ENCODE measurements at regions not wholly inside any gene's neighbourhood (a gene's known extent, or its start where the extent isn't known, plus 50 kb on each side); places are given as distances from the start of the nearest gene placed in this dataset.

DNA sequence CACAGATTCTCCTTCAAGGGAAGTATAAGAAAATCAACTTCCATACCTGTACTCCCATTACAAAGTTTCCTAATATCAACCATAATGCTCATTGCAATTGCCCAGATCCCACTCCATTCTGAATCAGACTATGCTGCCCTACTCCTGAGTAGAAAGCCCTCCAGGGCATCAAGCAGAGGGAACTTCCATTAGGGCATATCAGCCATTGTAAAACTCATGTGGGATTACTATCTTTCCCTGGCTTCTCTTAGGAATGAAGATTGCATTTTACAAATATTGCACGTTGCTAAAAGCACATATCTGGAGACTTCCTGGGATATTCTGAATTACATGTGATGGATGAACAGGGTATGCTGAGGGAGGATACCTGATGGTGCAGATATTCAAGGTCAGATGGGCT, 263.2 kb downstream of the FOXA2 start:
- no peak for DNase-seq (ENCODE audit: low read depth)

DNA sequence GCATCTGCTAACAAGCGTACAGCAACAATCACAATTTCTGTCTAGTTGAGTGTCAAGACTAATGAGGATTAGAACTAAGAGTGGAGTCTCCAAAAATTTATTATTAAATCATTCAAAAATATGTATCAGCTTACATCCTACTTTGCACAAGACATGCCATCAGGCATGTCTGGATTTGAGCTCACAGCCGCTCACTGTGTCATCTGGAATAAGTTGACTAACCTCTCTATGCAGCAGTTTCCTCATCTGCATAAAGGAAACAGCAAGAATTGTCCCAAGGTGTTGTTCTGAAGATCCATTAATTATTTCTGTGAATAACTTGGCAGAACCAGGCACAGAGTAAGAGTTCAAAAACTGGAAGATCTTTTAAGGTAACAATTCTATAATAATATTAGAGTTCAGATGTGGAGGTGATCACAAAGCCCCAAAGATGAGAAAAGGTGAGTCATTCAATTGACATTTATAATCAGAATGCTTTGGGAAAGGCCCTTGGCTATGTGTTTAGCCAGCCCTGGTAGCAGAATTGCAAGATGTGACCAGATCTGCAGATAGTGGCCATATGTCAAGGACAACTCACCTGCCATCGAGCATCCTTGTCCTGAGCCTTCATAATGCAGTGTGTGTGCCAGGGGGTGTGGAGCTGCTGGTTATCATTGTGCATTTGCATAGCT, 264.0 kb downstream of the FOXA2 start:
- DNase-seq (ENCODE audit: low read depth) = no peak

DNA sequence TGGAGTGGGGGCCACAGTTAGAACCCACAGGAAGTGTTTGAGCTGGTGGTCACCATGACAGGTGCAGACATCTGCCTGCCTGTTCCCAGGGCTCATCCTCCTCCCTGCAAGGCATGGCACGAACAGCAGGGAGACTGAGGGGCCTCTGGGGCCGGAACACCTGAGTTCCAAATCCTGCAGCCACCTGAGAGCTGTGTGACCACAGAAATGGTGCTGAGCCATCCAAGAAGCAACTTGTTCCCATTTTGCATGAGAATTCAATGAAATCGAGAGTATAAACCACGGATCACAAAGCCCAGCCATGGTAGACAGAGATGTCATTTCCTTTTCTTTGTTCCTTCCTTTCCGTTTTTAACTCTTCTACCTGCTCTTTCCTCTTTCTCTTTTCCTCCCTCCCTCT, 268.6 kb downstream of the FOXA2 start:
- DNase-seq (ENCODE audit: low read depth) = no peak

DNA sequence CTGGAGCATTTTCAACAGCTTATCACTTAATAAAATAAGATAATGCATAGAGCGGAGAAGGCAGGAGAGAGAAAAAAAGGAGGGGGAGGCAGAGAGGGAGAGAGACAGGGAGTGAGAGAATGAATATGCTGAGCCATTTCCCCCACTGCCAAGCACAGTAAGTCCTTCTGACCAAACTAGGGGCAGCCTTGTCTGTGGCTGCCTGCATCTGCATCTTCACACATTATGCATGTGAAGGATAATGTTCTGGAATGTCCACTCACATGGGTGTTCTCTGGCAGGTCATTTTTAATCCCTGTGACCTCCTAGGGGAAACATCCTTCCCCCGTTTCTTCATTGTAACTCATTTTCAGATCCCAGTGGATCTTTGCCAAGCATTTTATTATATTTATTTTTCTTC, 269.3 kb downstream of the FOXA2 start:
- DNase-seq (ENCODE audit: low read depth) = no peak

DNA sequence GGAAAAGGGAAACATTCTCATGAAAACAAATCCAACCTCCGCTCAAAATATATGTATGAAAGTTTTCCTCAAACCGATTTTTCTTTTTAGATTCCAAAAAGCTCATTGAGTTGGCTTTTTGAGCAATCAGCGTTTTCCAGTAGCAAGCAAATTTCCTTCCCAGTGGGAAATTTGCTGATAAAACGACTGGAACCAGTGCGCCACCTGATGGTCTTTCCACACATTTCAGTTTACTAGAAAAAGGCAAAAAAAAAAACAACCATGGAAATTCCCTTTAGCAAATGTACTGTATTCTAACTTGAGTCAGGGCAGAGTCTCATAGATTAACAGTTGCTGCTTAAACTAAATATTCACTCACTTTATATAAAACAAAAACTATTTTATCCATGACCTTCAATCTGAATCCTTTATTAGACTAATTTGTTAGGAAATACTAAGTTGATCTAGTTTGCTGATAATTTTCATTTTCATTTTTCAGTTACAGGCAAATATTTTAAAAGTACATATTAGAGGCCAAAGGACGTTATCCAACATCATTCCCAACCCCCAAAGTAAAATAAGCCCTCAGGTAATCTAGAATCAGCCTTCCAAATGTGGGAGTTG, 271.5 kb downstream of the FOXA2 start:
- peak; percentile 36 for DNase-seq (ENCODE audit: low read depth)

DNA sequence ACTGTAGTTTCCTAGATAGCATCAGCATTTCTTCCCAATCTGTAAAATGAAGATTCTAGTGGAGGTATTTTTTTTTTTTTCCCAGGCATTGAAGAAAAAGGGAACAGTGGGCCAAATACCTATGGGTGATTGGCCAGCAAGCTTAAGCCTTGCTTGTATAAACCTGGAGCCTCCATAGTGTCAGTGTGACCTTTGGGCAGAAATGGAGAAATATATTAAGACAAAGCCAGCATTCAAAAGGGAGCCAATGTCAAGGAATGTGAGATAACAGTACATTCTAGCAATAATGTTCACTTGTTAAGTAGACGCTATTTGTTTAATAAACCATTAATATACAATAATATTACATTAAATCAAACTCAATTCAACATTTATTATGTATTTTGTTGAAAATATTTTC, 275.4 kb downstream of the FOXA2 start:
- no peak for DNase-seq (ENCODE audit: low read depth)

DNA sequence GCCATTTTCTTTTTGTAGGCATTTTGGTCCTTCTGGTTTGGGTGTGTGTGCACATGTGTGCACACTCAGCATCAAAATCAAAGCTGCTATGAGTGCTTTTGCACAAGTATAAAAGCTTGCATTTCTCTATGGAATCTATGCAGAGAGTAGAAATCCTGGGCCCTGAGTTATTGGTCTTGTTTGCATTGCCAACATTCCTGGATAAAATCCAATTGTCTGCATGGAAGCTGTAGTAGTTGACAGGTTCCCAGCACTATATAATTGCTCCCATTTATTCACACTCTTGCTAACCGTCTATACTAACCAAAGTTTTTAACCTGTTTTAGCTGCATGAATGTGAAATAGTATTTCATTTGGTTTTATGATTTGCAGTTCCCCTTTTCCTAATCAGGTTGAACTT, 277.0 kb downstream of the FOXA2 start:
- DNase-seq (ENCODE audit: low read depth) = no peak

DNA sequence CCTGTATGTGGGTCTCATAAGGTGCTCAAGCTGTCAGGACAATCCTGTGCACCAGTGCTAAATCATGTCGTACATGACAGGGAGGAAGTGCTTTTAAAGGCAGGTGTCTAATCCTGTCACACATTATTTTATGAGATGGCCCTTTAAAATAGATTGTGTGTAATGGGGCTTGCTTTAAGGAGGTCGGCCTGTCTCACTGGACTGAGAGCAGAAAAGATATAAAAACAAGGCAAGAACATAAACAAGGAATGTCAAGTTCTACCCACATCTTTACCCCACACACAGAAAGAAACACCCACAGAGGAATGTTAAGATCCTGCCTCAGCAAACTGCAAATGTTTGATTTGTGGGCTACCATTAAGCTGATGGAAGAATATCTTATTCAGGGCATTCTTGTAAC, 279.0 kb downstream of the FOXA2 start:
- no peak for DNase-seq (ENCODE audit: low read depth)

DNA sequence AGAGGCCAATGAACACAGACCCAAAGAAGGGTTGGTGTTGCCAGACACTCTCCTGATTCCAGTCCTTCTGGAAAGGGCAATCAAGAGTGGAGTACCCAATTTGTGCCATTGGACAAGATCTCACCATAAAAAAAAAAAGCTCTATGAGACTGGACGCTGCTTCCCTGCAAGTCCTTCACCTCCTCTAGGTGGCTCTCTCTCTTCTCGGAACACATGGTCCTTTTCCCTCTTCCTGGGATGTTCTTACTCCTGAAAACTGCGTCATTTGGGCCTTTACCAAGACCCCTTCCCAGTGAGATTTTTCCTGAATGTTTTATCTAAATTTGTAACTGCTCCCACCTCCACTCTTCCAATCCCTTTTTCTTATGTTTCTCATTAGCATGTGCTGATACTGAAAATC, 280.8 kb downstream of the FOXA2 start:
- DNase-seq (ENCODE audit: low read depth) = peak; percentile 36

DNA sequence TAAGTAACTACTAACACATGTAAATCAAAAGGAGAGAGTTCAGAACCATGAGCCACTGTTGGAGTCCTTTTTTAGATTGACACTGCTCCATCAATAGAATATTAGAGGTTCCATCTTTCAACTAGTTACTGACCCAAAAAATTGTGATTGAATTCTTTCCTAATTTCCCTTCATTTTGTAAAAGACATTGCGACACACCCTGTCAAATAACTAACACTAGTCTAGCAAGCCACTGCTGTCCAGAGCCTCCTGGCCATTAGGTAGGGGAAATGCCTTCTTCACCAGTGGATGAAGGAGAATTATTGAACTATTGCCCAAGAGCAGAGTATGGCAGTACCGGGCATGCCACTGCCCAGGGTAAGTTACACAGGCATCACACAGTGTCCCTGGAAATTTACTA, 282.3 kb downstream of the FOXA2 start:
- DNase-seq (ENCODE audit: low read depth) = no peak

DNA sequence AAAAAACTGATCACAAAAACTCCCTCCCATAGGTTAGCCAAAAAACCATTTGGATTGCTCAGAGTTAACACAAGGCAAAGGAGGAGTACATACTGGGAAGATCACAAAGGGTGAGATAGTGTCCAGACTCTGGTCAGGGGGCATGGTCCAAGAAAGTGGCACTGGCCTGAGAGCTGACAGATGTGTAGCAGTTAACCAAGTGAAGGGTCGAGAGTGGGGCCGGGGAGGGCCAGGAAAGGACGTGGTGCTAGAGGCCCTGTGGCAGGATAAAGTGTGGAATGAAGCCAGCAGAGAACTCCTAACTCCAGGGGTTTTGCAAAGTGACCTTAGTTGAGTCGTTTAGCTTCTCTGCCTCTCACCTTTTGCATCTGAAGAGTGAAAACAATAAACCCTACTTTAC, 290.5 kb downstream of the FOXA2 start:
- no peak for DNase-seq (ENCODE audit: low read depth)

DNA sequence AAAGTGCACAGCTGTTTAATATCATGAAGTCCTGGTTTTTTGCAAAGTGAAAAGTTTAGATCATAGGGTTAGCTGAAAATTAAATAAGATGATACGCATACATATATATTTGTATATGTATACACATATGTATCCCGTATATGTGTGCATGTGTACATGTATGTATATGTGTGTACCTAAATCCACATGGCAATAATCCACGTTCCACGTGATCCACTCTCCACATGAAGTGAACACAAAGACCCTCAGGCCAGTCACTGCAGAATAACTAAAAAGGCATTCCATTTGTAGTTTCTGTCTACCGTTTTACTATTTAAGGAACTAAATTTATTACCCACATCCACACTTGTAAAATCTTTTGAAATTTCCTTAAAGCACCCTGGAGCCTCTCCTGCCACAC, 294.9 kb downstream of the FOXA2 start:
- no peak for DNase-seq (ENCODE audit: low read depth)

DNA sequence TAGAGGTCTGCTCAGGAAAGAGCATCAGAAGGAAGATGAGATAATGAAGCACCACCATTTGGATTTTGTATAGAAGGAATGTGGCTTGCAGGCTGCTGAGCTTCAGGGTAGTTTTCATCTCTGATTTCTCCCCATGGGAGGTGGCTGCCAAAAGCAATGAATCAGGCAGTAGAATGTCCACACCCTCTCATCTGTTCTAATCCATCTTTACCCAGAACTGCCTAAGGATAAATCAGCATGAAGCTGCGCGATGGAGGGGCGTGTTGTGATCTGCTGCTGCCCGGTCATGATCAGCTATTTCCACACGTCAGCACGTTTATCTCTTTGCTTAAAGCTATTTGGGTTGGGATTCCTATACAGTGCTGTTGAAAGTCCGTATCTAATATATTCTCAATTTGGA, 295.4 kb downstream of the FOXA2 start:
- no peak for DNase-seq (ENCODE audit: low read depth)

DNA sequence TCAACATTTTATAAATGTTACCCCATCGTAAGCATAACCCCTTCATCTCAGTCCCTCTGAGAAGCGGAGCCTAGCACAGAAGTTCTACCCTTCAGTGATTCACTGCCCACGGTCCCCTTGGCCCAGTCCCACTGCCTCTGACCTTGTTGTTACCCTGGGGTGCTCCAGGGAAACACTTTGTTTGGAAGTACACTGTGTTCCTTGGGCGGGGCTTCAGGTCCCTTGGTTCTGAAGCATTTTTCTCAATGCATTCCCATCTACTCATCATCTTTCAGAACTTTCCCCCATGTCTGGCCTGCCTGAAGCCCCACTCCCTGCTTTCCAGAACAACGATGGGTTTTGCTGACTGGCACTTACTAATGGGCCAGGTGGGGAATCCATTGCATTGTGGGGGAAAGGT, 296.2 kb downstream of the FOXA2 start:
- no peak for DNase-seq (ENCODE audit: low read depth)

DNA sequence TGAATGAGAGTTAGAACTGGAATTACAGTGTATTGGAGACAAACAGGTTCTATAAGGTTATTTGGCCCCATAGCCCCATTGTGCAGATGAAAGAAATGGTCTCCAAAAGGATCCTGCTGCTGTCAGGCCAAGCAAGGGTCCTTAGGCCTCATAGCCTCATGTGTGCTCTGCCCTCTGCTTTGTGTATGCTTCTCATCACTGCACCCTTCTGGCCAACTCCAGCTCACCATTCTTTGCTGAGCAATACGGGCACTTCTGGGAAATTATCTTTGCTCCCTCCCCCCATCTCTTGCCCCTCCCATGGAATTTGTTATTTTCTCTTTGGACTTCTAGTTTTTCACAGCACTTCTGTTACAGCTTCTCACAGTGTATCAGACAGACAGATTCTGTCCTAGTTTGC, 298.8 kb downstream of the FOXA2 start:
- DNase-seq (ENCODE audit: low read depth) = no peak

DNA sequence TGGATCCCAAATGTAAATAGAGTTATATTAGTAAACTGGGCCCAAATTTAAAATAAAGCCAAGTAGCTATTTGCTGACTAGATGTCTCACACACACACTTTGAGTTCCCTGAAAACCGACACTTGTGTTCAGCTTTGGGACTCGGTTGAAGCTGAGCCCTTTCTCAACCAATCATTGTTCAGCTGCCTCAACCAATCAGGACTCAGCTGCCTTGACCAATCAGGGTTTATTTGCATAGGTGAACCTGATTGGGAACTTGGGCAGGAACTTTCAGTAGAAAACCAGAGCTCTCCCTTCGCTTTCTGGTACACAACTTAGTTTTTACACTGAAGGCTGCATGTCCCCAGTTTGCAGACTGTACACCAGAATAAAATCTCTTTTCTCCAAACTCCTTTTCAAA, 301.7 kb downstream of the FOXA2 start:
- peak; percentile 3 for DNase-seq (ENCODE audit: low read depth)

DNA sequence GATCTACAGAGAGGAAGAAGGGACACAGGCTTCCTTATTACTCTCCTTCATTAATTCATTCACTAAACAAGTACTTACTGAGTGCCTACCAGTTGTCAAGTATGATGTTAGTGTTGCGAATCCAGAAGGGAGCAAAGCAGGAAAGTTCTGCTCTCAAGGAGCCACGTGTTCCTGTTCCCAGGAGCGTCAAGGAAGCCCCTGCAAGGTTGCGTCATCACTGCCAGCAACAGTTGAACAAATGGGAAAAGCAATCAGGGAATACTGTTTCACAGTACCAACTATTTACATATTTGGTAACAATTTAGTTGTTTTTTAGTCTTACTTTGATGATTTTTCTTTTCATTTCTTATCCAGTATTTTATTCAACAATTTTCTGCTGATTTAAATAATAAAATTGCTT, 310.0 kb downstream of the FOXA2 start:
- no peak for DNase-seq (ENCODE audit: low read depth)

DNA sequence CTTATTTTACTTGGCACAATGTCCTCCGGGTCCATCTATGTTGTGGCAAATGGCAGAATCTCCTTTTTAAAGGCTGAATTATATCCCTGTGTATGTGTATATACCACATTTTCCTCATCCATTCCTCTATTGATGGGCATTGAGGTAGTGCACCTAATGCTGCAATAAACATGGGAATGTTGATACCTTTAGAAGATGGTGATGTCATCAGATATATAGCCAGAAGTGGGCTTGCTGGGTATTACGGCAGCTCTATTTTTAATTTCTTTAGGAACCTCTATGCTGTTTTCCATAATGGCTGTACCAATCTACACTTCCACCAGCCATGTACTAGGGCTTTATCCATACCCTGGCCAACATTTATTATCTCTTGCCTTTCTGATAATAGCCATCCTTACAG, 315.7 kb downstream of the FOXA2 start:
- DNase-seq (ENCODE audit: low read depth) = no peak

DNA sequence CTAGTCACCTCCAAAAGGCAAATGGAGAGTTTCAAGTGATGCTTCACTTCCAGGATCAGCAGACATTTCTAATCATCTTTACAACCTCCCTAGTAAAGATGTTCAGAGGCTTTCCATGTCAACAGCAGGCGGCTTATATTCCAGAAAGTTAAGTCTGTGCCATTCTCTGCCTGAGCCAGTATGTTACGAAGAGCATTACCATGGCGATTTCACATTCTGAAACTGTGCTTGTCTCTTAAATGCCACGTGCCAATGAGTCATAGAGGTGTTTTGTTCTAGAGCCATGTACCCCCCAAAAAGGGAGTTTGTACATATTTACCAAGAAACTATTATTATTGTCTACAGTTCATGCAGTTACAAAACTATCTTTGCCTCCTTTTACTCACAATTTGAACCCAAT, 319.5 kb downstream of the FOXA2 start:
- DNase-seq (ENCODE audit: low read depth) = peak; percentile 25

DNA sequence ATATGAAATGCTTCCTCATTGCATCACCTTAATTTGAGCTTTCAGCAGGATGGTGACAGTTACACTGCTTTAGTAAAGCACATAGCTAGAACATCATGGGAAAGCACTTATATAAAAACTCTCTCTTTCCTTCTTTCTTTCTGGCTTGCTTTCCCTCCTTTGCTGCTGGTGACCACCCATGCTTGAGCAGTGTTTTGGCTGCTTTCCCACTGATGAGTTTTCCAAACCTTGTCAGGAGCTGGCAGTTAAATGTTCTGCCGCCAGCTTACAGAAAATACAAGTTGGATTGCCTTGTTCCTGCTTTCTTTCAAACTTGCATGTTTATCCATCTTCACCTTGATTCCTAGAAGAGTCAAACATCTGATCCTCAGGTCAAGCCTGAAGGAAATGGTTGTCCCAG, 323.9 kb downstream of the FOXA2 start:
- DNase-seq (ENCODE audit: low read depth) = no peak

DNA sequence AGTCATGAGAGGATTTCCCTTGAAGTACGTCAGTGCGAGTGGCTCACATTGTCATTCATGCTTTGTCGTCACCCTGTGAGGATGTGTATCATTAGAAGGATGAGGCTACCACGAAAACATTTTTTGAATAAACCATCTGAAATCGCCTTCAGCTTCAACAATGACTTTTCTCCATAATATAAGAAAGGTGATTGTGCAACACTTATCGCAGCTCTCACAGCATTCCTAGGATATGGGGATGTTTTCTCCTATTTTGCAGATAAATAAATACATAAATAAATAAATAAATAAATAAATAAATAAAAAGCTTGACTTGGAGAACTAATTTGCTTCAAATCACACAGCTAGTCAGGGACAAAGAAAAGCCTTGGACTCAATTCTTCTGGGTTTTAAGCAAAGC, 326.5 kb downstream of the FOXA2 start:
- DNase-seq (ENCODE audit: low read depth) = no peak

DNA sequence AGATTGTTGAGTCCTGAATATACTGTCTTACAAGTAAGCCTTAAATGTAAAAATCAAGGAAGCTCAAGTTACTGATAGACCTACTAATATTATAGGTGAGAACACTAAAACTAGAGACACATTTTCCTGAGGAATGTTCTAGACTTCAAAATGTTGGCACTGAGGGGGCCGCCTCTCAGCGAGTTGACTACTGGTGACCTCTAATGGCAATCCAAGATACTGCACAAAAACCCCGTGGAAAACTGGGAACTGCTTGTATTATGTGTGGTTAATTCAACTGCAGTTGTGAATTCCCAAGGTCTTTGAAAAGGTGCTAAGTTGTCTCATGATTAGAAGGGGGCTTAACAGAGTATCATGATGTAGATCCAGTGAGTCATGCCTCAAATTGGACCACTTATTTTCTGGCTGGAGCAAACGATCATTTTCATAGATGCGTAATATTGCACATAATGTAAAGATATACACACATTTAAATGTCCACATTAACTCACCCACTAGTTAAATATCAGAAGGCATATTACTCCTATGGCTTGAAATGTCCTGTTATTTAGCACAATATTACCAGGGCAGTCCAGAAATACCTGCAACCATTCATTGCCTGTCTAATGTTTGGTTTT, 336.2 kb downstream of the FOXA2 start:
- no peak for DNase-seq (ENCODE audit: low read depth)

DNA sequence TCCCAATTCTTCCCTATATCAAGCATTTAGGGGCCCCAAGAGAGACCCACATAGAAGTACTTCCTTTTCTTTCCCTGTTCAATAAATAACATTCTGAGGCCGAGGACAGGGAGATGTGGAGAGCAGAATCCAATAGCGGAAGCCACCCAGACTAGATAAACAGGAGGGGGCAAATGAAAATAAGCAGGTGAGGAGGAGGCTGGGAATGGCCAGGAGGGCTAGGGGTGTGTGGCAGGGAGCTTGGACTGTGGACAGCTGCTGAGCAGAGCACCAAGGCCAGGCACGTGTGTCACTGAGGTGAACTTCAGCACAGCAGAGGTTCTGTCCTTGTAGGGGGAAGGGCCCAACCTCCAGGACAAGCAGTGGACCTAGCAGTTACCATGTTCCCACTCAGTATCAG, 339.2 kb downstream of the FOXA2 start:
- DNase-seq (ENCODE audit: low read depth) = no peak

All from HT1080 (cell line).